ENCODE measurements at regions not wholly inside any gene's neighbourhood (a gene's known extent, or its start where the extent isn't known, plus 50 kb on each side); places are given as distances from the start of the nearest gene placed in this dataset.

DNA sequence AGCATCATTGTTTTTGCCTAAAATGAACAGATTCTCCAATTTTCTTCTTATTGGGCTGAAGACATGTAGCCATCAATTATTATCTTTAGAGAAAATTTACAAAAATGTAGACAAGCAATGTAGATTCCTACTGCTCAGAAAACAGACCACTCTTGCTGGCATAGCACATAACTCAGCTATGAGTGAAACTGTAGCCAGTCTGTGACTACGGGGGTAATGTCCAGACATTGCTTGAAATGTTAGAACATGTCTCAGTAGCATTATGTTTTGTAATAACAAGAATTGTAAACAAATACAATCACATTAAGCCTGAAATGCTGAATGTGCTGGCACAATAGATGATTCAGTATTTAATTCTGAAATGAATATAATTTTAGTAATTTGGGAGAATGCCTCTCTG lies 265.7 kb upstream of the KCNJ16 start:
- 35 to 57% methylated on average over 1 of the region's 1 CpG for WGBS, 2 donors
- no peaks in the 10 kb centered on the region for H3K9me3 ChIP-seq
- no peak overlapping the region for H3K27ac ChIP-seq
- intact Hi-C loops (cut with DNase I) = no loop called here
- TF ChIP-seq, protein P1, sequence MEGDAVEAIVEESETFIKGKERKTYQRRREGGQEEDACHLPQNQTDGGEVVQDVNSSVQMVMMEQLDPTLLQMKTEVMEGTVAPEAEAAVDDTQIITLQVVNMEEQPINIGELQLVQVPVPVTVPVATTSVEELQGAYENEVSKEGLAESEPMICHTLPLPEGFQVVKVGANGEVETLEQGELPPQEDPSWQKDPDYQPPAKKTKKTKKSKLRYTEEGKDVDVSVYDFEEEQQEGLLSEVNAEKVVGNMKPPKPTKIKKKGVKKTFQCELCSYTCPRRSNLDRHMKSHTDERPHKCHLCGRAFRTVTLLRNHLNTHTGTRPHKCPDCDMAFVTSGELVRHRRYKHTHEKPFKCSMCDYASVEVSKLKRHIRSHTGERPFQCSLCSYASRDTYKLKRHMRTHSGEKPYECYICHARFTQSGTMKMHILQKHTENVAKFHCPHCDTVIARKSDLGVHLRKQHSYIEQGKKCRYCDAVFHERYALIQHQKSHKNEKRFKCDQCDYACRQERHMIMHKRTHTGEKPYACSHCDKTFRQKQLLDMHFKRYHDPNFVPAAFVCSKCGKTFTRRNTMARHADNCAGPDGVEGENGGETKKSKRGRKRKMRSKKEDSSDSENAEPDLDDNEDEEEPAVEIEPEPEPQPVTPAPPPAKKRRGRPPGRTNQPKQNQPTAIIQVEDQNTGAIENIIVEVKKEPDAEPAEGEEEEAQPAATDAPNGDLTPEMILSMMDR (IDR thresholded peaks at IDR 0.05) = no peak
- TF ChIP-seq POLR2A (IDR thresholded peaks at IDR 0.05) = no peak
- DNase-seq = no peak
- H3K4me1 ChIP-seq = no peaks in the 10 kb centered on the region
- no peaks in the 10 kb centered on the region for H3K36me3 ChIP-seq
- no peak overlapping the region for H3K4me3 ChIP-seq
- no peaks in the 10 kb centered on the region for H3K27me3 ChIP-seq

DNA sequence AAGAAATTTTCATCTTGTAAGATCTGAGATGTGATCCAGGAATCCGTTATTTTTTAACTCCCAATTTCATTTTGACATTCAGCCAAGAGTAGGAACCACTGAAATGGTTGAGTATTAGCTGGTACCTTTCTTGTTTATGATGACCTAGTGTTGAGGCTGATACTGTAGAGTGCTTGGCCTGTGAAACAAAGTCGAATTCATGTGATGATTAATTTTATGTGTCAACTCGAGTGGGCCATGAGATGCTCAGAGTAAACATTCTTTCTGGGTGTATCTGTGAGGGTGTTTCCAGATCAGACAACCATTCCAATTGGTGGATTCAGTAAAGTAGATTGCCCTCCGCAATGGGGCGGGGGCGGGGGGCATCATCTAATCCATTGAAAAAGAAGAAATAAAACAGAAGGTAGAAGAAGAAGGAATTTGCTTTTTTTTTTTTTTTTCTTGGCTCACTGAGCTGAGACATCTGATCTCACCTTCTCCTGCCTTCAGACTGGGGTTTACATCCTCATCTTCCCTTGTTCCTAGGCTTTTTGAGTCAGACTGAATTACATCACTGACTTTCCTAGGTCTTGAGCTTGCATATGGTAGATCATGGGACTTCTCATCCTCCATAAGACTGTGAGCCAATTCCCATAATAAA lies 264.6 kb upstream of the KCNJ16 start:
- Histone ChIP-seq H3K36me3 (no peaks in the 10 kb centered on the region), H3K4me3 (no peak overlapping the region), H3K4me1 (no peaks in the 10 kb centered on the region), H3K27ac (no peak overlapping the region), H3K9me3 (no peaks in the 10 kb centered on the region), H3K27me3 (no peaks in the 10 kb centered on the region)
- 68 to 69% methylated on average over 5 to 6 of the region's 6 CpGs for WGBS, 2 donors
- TF ChIP-seq POLR2A (IDR thresholded peaks at IDR 0.05) = no peak
- TF ChIP-seq, protein P1 (IDR thresholded peaks at IDR 0.05) = no peak
- DNase-seq = no peak
- intact Hi-C loops (cut with DNase I) = no loop called here

DNA sequence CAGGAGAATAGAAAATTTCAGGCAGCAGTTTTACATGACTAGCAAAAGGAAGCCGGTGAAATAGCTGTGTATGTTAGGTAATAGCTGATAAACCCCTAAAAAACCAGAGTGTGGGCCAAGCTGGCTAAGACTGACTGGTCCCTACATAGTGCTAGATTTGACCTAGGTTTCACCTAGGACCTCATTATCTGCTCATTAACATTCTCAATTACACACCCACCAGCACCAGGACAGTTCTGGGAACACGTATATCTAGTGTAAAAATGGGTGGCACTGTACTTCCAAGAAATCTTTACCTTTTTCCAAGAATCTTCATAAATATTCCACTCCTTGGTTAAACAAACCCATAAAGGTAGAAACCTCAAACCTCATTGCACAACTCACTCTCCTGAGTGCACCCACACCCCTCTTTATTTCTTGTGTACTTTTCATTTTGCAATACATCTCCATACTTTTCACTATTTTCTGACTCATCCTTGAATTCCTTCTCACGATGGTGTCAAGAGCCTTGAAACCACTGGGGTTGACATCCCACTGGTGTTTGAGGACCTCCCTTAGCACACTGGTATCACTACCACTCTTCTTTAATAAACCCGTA lies 262.7 kb upstream of the KCNJ16 start:
- no peak for TF ChIP-seq POLR2A (IDR thresholded peaks at IDR 0.05)
- TF ChIP-seq, protein P1 (IDR thresholded peaks at IDR 0.05) = no peak
- H3K4me3 ChIP-seq = no peak overlapping the region
- 55 to 68% methylated on average over 4 of the region's 4 CpGs for WGBS, 2 donors
- no peaks in the 10 kb centered on the region for H3K36me3 ChIP-seq
- no peaks in the 10 kb centered on the region for H3K27me3 ChIP-seq
- H3K27ac ChIP-seq = no peak overlapping the region
- H3K9me3 ChIP-seq = no peaks in the 10 kb centered on the region
- DNase-seq = no peak
- no peaks in the 10 kb centered on the region for H3K4me1 ChIP-seq
- intact Hi-C loops (cut with DNase I) = no loop called here

DNA sequence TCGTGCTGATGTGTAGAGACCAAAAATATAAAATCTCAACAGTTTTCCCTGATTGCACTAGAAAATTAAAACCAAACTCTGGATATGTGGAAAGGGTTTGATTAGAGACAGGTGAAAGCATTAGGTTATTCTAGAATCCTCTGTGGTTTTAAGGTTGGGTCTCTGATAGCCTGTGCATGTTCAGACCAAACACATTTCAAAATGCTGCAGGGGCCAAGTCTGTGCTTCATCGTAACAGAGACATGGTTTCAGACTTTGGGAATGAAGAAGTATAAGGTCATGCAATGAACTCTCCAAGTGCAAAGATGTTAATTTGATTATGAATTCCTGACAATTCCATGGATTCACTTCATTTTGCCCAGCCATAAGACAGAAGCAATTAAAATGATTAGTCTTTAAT lies 261.0 kb upstream of the KCNJ16 start:
- WGBS, 2 donors = 38 to 62% methylated on average over 2 of the region's 2 CpGs
- intact Hi-C loops (cut with DNase I) = no loop called here
- H3K36me3 ChIP-seq = no peaks in the 10 kb centered on the region

DNA sequence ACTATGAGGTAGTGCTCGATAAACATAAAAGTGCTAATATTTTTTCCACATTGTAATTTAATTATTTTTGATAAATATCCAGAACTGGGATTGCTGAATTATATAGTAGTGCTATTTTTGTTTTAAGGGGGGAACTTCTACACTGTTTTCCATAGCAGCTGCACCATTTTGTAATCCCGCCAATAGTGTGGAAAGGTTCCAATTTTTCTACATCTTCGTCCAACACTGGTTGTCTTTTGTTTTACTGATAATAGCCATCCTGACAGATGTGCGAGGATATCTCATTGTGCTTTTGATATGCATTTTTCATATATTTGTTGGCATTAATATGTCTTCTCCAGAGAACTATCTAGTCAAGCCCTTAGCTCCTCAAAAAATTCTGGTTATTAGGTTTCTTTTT lies 259.6 kb upstream of the KCNJ16 start:
- intact Hi-C loops (cut with DNase I) = no loop called here
- no peak for DNase-seq
- H3K4me3 ChIP-seq = no peak overlapping the region
- no peaks in the 10 kb centered on the region for H3K36me3 ChIP-seq
- no peaks in the 10 kb centered on the region for H3K27me3 ChIP-seq
- H3K27ac ChIP-seq = no peak overlapping the region
- WGBS, 2 donors = 78 to 88% methylated on average over 4 of the region's 4 CpGs
- no peaks in the 10 kb centered on the region for H3K4me1 ChIP-seq
- TF ChIP-seq POLR2A (IDR thresholded peaks at IDR 0.05) = no peak
- TF ChIP-seq, protein P1 (IDR thresholded peaks at IDR 0.05) = no peak
- no peaks in the 10 kb centered on the region for H3K9me3 ChIP-seq

More for the DNA sequence above, 261.0 kb upstream of the KCNJ16 start:
- no peaks in the 10 kb centered on the region for H3K4me1 ChIP-seq
- TF ChIP-seq, protein P1 (IDR thresholded peaks at IDR 0.05) = no peak
- TF ChIP-seq POLR2A (IDR thresholded peaks at IDR 0.05) = no peak
- H3K4me3 ChIP-seq = no peak overlapping the region
- H3K27me3 ChIP-seq = no peaks in the 10 kb centered on the region
- no peak for DNase-seq
- no peaks in the 10 kb centered on the region for H3K9me3 ChIP-seq
- no peak overlapping the region for H3K27ac ChIP-seq

All from esophagus squamous epithelium (tissue), 5 donors.